ENCODE measurements at regions not wholly inside any gene's neighbourhood (a gene's known extent, or its start where the extent isn't known, plus 50 kb on each side); places are given as distances from the start of the nearest gene placed in this dataset.
A peak's percentile ranks its signal among the peaks of the same experiment; 100 is the strongest.

- no peak for DNase-seq (ENCODE audit: low read depth, low spot score)
- in situ Hi-C loops (cut with HindIII; ENCODE audit: low pct_unique_long_range_greater_than_20kb, low sequenced_read_pairs): no loop called here
Observed at GRCh38 chr6:26149240-26149639, 62.0 kb downstream of the HFE start.

GRCh38 chr6:26152226-26153101 is 65.2 kb downstream of the HFE start:
- no peak for DNase-seq (ENCODE audit: low read depth, low spot score)

GRCh38 chr6:26155061-26155930 is 68.1 kb downstream of the HFE start:
- DNase-seq (ENCODE audit: low read depth, low spot score): peak; percentile 78
- in situ Hi-C loops (cut with HindIII; ENCODE audit: low pct_unique_long_range_greater_than_20kb, low sequenced_read_pairs): no loop called here

More at GRCh38 chr6:26152226-26153101, 65.2 kb downstream of the HFE start:
- in situ Hi-C loops (cut with HindIII; ENCODE audit: low pct_unique_long_range_greater_than_20kb, low sequenced_read_pairs): no loop called here

- DNase-seq (ENCODE audit: low read depth, low spot score): peak; percentile 96
- in situ Hi-C loops (cut with HindIII; ENCODE audit: low pct_unique_long_range_greater_than_20kb, low sequenced_read_pairs): no loop called here
Observed at GRCh38 chr6:26156105-26156849, 69.0 kb downstream of the HFE start.

GRCh38 chr6:26156850-26157250 is 69.6 kb downstream of the HFE start:
- peak; percentile 81 for DNase-seq (ENCODE audit: low read depth, low spot score)
- in situ Hi-C loops (cut with HindIII; ENCODE audit: low pct_unique_long_range_greater_than_20kb, low sequenced_read_pairs): no loop called here

GRCh38 chr6:26157251-26158075 is 70.2 kb downstream of the HFE start:
- in situ Hi-C loops (cut with HindIII; ENCODE audit: low pct_unique_long_range_greater_than_20kb, low sequenced_read_pairs): no loop called here
- DNase-seq (ENCODE audit: low read depth, low spot score): peak; percentile 100

- no peak for DNase-seq (ENCODE audit: low read depth, low spot score)
- in situ Hi-C loops (cut with HindIII; ENCODE audit: low pct_unique_long_range_greater_than_20kb, low sequenced_read_pairs): no loop called here
Observed at GRCh38 chr6:26158076-26158580, 70.9 kb downstream of the HFE start.

- peak; percentile 65 for DNase-seq (ENCODE audit: low read depth, low spot score)
- in situ Hi-C loops (cut with HindIII; ENCODE audit: low pct_unique_long_range_greater_than_20kb, low sequenced_read_pairs): no loop called here
Observed at GRCh38 chr6:26158581-26159356, 71.5 kb downstream of the HFE start.

- no peak for DNase-seq (ENCODE audit: low read depth, low spot score)
- in situ Hi-C loops (cut with HindIII; ENCODE audit: low pct_unique_long_range_greater_than_20kb, low sequenced_read_pairs): loop anchor here (10.0 kb wide), 1 partner anchor 95 kb away; no protein-coding TSS in a partner anchor
Observed at GRCh38 chr6:26159357-26160273, 72.4 kb downstream of the HFE start.

- no peak for DNase-seq (ENCODE audit: low read depth, low spot score)
- in situ Hi-C loops (cut with HindIII; ENCODE audit: low pct_unique_long_range_greater_than_20kb, low sequenced_read_pairs): loop anchor here (10.0 kb wide), 1 partner anchor 97 kb away; no protein-coding TSS in a partner anchor
Observed at GRCh38 chr6:26161322-26161721, 74.1 kb downstream of the HFE start.

- no peak for DNase-seq (ENCODE audit: low read depth, low spot score)
- in situ Hi-C loops (cut with HindIII; ENCODE audit: low pct_unique_long_range_greater_than_20kb, low sequenced_read_pairs): loop anchor here (10.0 kb wide), 1 partner anchor 98 kb away; no protein-coding TSS in a partner anchor
Observed at GRCh38 chr6:26162399-26162798, 75.2 kb downstream of the HFE start.

- DNase-seq (ENCODE audit: low read depth, low spot score): no peak
- in situ Hi-C loops (cut with HindIII; ENCODE audit: low pct_unique_long_range_greater_than_20kb, low sequenced_read_pairs): loop anchor here (10.0 kb wide), 1 partner anchor 99 kb away; no protein-coding TSS in a partner anchor
Observed at GRCh38 chr6:26163427-26164119, 76.3 kb downstream of the HFE start.

- no peak for DNase-seq (ENCODE audit: low read depth, low spot score)
- in situ Hi-C loops (cut with HindIII; ENCODE audit: low pct_unique_long_range_greater_than_20kb, low sequenced_read_pairs): loop anchor here (10.0 kb wide), 1 partner anchor 99 kb away; no protein-coding TSS in a partner anchor
Observed at GRCh38 chr6:26164120-26164505, 76.9 kb downstream of the HFE start.

- in situ Hi-C loops (cut with HindIII; ENCODE audit: low pct_unique_long_range_greater_than_20kb, low sequenced_read_pairs): loop anchor here (10.0 kb wide), 1 partner anchor 101 kb away; no protein-coding TSS in a partner anchor
- DNase-seq (ENCODE audit: low read depth, low spot score): no peak
Observed at GRCh38 chr6:26165261-26165790, 78.1 kb downstream of the HFE start.

Data from SK-MEL-5 (cell line).